Body of pancreas (tissue), 4 donors: ENCODE measurements at regions not wholly inside any gene's neighbourhood (a gene's known extent, or its start where the extent isn't known, plus 50 kb on each side); places are given as distances from the start of the nearest gene placed in this dataset.

Source experiments
- ATAC-seq: fragments of 150-250 bp; one replicate; pipeline ENCODE4 v1.9.1; 2016
- DNase-seq, 4 donors: peaks; one replicate each; pipeline ENCODE4 v3.0.0-alpha.2; 2019
- H3K27ac ChIP-seq, 4 donors: fragments of 200-600 bp; sonication (generic); 1 replicate in 3 of 4; 2 replicates in 1 of 4; pipeline versions ENCODE4 v1.5.1 to v1.6.1; 2016 to 2019; ENCODE audit warnings: mild to moderate bottlenecking in 1 of 4, mixed read lengths in 1 of 4, moderate library complexity in 1 of 4
- H3K27me3 ChIP-seq, 2 donors: fragments of 200-600 bp; sonication (generic); one replicate each; pipeline ENCODE4 v1.6.0; 2016; ENCODE audit warnings: mild to moderate bottlenecking in 1 of 2
- H3K36me3 ChIP-seq, 2 donors: fragments of 200-600 bp; sonication (generic); replicated peaks in 1 of 2; 2 replicates each; pipeline ENCODE4 v1.5.1; 2016; ENCODE audit warnings: low read depth in 2 of 2; ENCODE audit not compliant: insufficient read depth in 1 of 2
- H3K4me1 ChIP-seq: fragments of 200-600 bp; sonication (generic); one replicate; pipeline ENCODE4 v1.6.0; 2016
- H3K4me3 ChIP-seq, 2 donors: fragments of 200-600 bp; sonication (generic); 1 replicate in 1 of 2; 2 replicates in 1 of 2; pipeline ENCODE4 v1.5.1; 2016 to 2019
- H3K9me3 ChIP-seq, 3 donors: fragments of 200-600 bp; sonication (generic); 1 replicate in 2 of 3; 2 replicates in 1 of 3; pipeline ENCODE4 v1.5.1; 2016
- POLR2A ChIP-seq, 3 donors: fragments of 450-650 bp; IDR thresholded peaks; one replicate each; pipeline ENCODE4 v1.6.1; 2016; ENCODE audit warnings: antibody characterized with exemption in 3 of 3, mild to moderate bottlenecking in 2 of 3
- WGBS, 2 donors: methylation state at CpG; one replicate each; pipeline ENCODE4 v1.1.5; 2017; 5-methylcytosine and 5-hydroxymethylcytosine counted together
- intact Hi-C: fragments of 100-400 bp; cut with DNase I; formaldehyde crosslinking; loops from one replicate; pipeline ENCODE4 v1.15.1; 2023
- TF ChIP-seq, protein P1 (sequence below), 7 experiments: fragments of 450-650 bp in 4 of 7; fragments of 200-600 bp in 3 of 7; sonication (generic) in 3 of 7; IDR thresholded peaks; one replicate each; pipeline ENCODE4 v1.5.1; 2016 to 2019; ENCODE audit warnings: antibody characterized with exemption in 7 of 7

GRCh38 chr3:135310317-135310716, 515.3 kb downstream of the EPHB1 start:
- H3K27ac ChIP-seq: no peak overlapping the region
- no peak overlapping the region for H3K4me3 ChIP-seq
- intact Hi-C loops: no loop called here
- ATAC-seq: no peak
- no peaks in the 10 kb centered on the region for H3K4me1 ChIP-seq
- DNase-seq: no peak
- TF ChIP-seq, protein P1, sequence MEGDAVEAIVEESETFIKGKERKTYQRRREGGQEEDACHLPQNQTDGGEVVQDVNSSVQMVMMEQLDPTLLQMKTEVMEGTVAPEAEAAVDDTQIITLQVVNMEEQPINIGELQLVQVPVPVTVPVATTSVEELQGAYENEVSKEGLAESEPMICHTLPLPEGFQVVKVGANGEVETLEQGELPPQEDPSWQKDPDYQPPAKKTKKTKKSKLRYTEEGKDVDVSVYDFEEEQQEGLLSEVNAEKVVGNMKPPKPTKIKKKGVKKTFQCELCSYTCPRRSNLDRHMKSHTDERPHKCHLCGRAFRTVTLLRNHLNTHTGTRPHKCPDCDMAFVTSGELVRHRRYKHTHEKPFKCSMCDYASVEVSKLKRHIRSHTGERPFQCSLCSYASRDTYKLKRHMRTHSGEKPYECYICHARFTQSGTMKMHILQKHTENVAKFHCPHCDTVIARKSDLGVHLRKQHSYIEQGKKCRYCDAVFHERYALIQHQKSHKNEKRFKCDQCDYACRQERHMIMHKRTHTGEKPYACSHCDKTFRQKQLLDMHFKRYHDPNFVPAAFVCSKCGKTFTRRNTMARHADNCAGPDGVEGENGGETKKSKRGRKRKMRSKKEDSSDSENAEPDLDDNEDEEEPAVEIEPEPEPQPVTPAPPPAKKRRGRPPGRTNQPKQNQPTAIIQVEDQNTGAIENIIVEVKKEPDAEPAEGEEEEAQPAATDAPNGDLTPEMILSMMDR (IDR thresholded peaks at IDR 0.05): no peak
- TF ChIP-seq POLR2A (IDR thresholded peaks at IDR 0.05): no peak
- no peaks in the 10 kb centered on the region for H3K9me3 ChIP-seq
- H3K36me3 ChIP-seq: no peaks in the 10 kb centered on the region
- no peaks in the 10 kb centered on the region for H3K27me3 ChIP-seq
- WGBS, 2 donors: 22 to 45% methylated on average over 4 of the region's 4 CpGs

DNA sequence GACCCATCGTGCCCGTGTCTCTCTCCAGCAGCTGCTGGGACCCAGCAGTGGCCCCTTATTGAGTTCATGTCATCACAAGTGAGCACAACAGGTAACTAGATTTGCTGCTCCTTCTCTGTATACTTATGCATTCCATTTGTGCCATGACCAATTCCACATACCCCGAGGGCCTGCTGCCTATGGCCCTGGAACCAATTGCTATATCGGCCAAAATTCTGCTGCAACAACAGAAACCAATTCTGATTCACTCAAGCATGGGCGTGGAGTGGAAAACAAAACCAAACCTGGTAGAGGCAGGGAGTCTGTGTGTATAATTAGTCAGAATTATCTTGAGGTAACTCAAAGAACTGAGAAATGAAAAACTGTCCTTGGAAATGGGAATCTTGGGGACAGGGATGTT, 516.6 kb downstream of the EPHB1 start:
- H3K36me3 ChIP-seq: no peaks in the 10 kb centered on the region
- no peaks in the 10 kb centered on the region for H3K9me3 ChIP-seq
- no peaks in the 10 kb centered on the region for H3K4me1 ChIP-seq
- intact Hi-C loops: no loop called here
- WGBS, 2 donors: 36 to 66% methylated on average over 5 of the region's 5 CpGs
- no peak overlapping the region for H3K27ac ChIP-seq
- ATAC-seq (no peak), DNase-seq (no peak)
- no peaks in the 10 kb centered on the region for H3K27me3 ChIP-seq
- no peak overlapping the region for H3K4me3 ChIP-seq
- no peak for TF ChIP-seq POLR2A (IDR thresholded peaks at IDR 0.05)
- TF ChIP-seq, protein P1 (IDR thresholded peaks at IDR 0.05): no peak

GRCh38 chr3:135314237-135314636, 519.2 kb downstream of the EPHB1 start:
- intact Hi-C loops: no loop called here
- Histone ChIP-seq H3K4me3 (no peak overlapping the region), H3K27ac (no peak overlapping the region), H3K27me3 (no peaks in the 10 kb centered on the region), H3K9me3 (no peaks in the 10 kb centered on the region), H3K36me3 (no peaks in the 10 kb centered on the region), H3K4me1 (no peaks in the 10 kb centered on the region)
- 68 to 78% methylated on average over 1 of the region's 1 CpG for WGBS, 2 donors
- no peak for TF ChIP-seq POLR2A (IDR thresholded peaks at IDR 0.05)
- TF ChIP-seq, protein P1 (IDR thresholded peaks at IDR 0.05): no peak
- no peak for DNase-seq
- ATAC-seq: no peak

DNA sequence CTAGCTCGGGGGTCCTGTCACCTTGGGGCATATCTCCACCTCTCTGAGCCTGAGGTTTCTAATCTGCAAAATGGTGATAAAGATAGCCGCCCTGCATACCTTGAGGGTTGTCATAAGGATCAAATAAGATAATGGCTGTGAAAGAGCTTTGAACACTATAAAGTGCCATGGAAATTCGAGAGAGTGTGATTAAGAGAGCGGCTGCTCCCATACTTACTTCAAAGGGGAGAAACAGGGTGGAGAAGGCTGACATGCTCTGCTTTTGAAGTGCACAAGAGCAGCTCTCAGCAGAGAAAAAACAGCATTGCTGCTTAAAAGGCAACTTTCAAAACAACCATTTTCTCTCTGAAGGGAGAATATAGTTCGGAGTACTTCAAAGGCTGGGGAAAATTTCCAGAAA, 529.2 kb downstream of the EPHB1 start:
- Histone ChIP-seq H3K4me1 (no peaks in the 10 kb centered on the region), H3K4me3 (no peak overlapping the region), H3K27ac (no peak overlapping the region), H3K27me3 (no peaks in the 10 kb centered on the region), H3K9me3 (no peaks in the 10 kb centered on the region), H3K36me3 (no peaks in the 10 kb centered on the region)
- 29 to 40% methylated on average over 5 of the region's 5 CpGs for WGBS, 2 donors
- DNase-seq: no peak
- no peak for TF ChIP-seq POLR2A (IDR thresholded peaks at IDR 0.05)
- TF ChIP-seq, protein P1 (IDR thresholded peaks at IDR 0.05): no peak
- ATAC-seq: no peak
- intact Hi-C loops: no loop called here

- no peak overlapping the region for H3K27ac ChIP-seq
- no peak overlapping the region for H3K4me3 ChIP-seq
- no peaks in the 10 kb centered on the region for H3K9me3 ChIP-seq
- ATAC-seq (no peak), DNase-seq (peak; percentile 7 to 58 (median 36))
- intact Hi-C loops: no loop called here
- TF ChIP-seq POLR2A (IDR thresholded peaks at IDR 0.05): no peak
- TF ChIP-seq, protein P1 (IDR thresholded peaks at IDR 0.05): no peak
- no peaks in the 10 kb centered on the region for H3K36me3 ChIP-seq
- no peaks in the 10 kb centered on the region for H3K27me3 ChIP-seq
- no peaks in the 10 kb centered on the region for H3K4me1 ChIP-seq
- WGBS, 2 donors: 39 to 50% methylated on average over 1 of the region's 1 CpG
These were observed 530.0 kb downstream of the EPHB1 start for GRCh38 chr3:135325096-135325495.
